HepG2 (cell line): ENCODE measurements at regions not wholly inside any gene's neighbourhood (a gene's known extent, or its start where the extent isn't known, plus 50 kb on each side); places are given as distances from the start of the nearest gene placed in this dataset.

Experiments used
- ATAC-seq: fragments of 200-7000 bp; cut with Tn5 transposase; 3 replicates; pipeline ENCODE4 v1.9.1; 2020; ENCODE audit warnings: mild to moderate bottlenecking, moderate library complexity
- BruUV-seq: library from RNA; stranded (reverse); fragments of 400-500 nt; replicated peaks from 2 replicates; lab custom pipeline; 2021; lab: Mats Ljungman, UMichigan
- CTCF ChIA-PET: fragments of 300-600 bp; formaldehyde crosslinking; extraction: SDS; loops from one replicate; lab custom pipeline; 2021; ENCODE audit warnings: low total read pairs, inconsistent platforms, low intra/inter-chr PET ratio; lab: Yijun Ruan, JAX
- POLR2A ChIA-PET: fragments of 350-600 bp; sonication (Branson Sonifier 250); formaldehyde crosslinking; loops from one replicate; lab custom pipeline; 2020; ENCODE audit warnings: antibody characterized with exemption, inconsistent platforms; lab: Yijun Ruan, JAX
- DNase-seq: peaks from one replicate; pipeline ENCODE4 v3.0.0-alpha.2; 2015; ENCODE audit warnings: low spot score
- FAIRE-seq: peaks from 3 replicates; lab custom pipeline; 2011; peaks lifted over from hg19 to GRCh38; lab: Jason Lieb, UNC
- H2AFZ ChIP-seq: one replicate; pipeline ENCODE4 v1.6.1; 2011; ENCODE audit warnings: low read length, inconsistent platforms
- H3K27ac ChIP-seq: fragments of 300-600 bp; 3 replicates; pipeline ENCODE4 v1.8.0; 2011; ENCODE audit warnings: mixed run types, mild to moderate bottlenecking, mixed read lengths, low read length, inconsistent platforms; ENCODE audit not compliant: insufficient read depth; ENCODE audit errors: extremely low read length
- H3K27me3 ChIP-seq, 2 experiments: fragments of 200-600 bp in 1 of 2; 2 replicates in 1 of 2; 3 replicates in 1 of 2; pipeline versions ENCODE4 v1.6.0 to v1.8.0; 2011; ENCODE audit warnings: low read length in 2 of 2, mild to moderate bottlenecking in 2 of 2, moderate library complexity in 2 of 2, inconsistent platforms in 1 of 2; ENCODE audit not compliant: insufficient read depth in 2 of 2, control insufficient read depth in 1 of 2
- H3K36me3 ChIP-seq, 2 experiments: fragments of 200-600 bp in 1 of 2; replicated peaks in 1 of 2; 2 replicates in 1 of 2; 3 replicates in 1 of 2; pipeline versions ENCODE4 v1.5.1 to v1.8.0; 2011; ENCODE audit warnings: low read length in 2 of 2, inconsistent platforms in 1 of 2; ENCODE audit not compliant: insufficient read depth in 2 of 2, control insufficient read depth in 1 of 2
- H3K4me1 ChIP-seq: 2 replicates; pipeline ENCODE4 v1.5.1; 2012; ENCODE audit warnings: low read length, inconsistent platforms; ENCODE audit not compliant: insufficient read depth
- H3K4me2 ChIP-seq: 2 replicates; pipeline ENCODE4 v1.6.0; 2011; ENCODE audit warnings: low read depth, low read length, inconsistent platforms
- H3K4me3 ChIP-seq, 3 experiments: fragments of 200-600 bp in 1 of 3; sonication (generic), shearing (Covaris generic) in 1 of 3; replicated peaks in 1 of 3; 2 replicates each; pipeline ENCODE4 v1.5.1; 2011 to 2016; ENCODE audit warnings: low read length in 3 of 3, inconsistent platforms in 2 of 3, low read depth in 2 of 3, mild to moderate bottlenecking in 2 of 3, control low read depth in 1 of 3, mixed read lengths in 1 of 3; ENCODE audit not compliant: insufficient read depth in 1 of 3
- H3K79me2 ChIP-seq: one replicate; pipeline ENCODE4 v1.6.1; 2011; ENCODE audit warnings: low read length, inconsistent platforms; ENCODE audit not compliant: insufficient read depth
- H3K9ac ChIP-seq: 2 replicates; pipeline ENCODE4 v1.6.0; 2011; ENCODE audit warnings: mild to moderate bottlenecking, low read depth, low read length, inconsistent platforms; ENCODE audit not compliant: insufficient read depth
- H3K9me3 ChIP-seq: 2 replicates; pipeline ENCODE4 v1.5.1; 2012; ENCODE audit warnings: mild to moderate bottlenecking, low read length
- H4K20me1 ChIP-seq: 2 replicates; pipeline ENCODE4 v1.6.0; 2011; ENCODE audit warnings: inconsistent platforms, mild to moderate bottlenecking, low read length, moderate library complexity; ENCODE audit not compliant: insufficient read depth
- NR2F2 ChIP-seq: IDR thresholded peaks from 2 replicates; pipeline ENCODE4 v1.6.1; 2012; ENCODE audit warnings: low read depth, inconsistent platforms, borderline replicate concordance
- PRDM4 ChIP-seq: sonication (generic); formaldehyde crosslinking; IDR thresholded peaks from 2 replicates; pipeline ENCODE4 v1.9.0; 2021; ENCODE audit warnings: missing genetic modification reagents, borderline replicate concordance
- SKI ChIP-seq: fragments of 450-650 bp; IDR thresholded peaks from one replicate; pipeline ENCODE4 v1.6.1; 2018; ENCODE audit warnings: mild to moderate bottlenecking; ENCODE audit not compliant: partially characterized antibody
- TBP ChIP-seq: sonication (generic); formaldehyde crosslinking; IDR thresholded peaks from 2 replicates; pipeline ENCODE4 v1.5.0; 2020; ENCODE audit warnings: missing genetic modification reagents
- WIZ ChIP-seq: sonication (generic); formaldehyde crosslinking; IDR thresholded peaks from 2 replicates; pipeline ENCODE4 v1.5.1; 2020; ENCODE audit warnings: mild to moderate bottlenecking, missing genetic modification reagents
- ZBTB42 ChIP-seq: sonication (generic); formaldehyde crosslinking; IDR thresholded peaks from 2 replicates; pipeline ENCODE4 v1.5.0; 2020; ENCODE audit warnings: mild to moderate bottlenecking, missing genetic modification reagents
- ZBTB43 ChIP-seq: sonication (generic); formaldehyde crosslinking; conservative IDR thresholded peaks from 2 replicates; pipeline ENCODE4 v1.4.0; 2020; ENCODE audit warnings: missing genetic modification reagents
- ZFP36L2 ChIP-seq: sonication (generic); formaldehyde crosslinking; IDR thresholded peaks from 2 replicates; pipeline ENCODE4 v1.4.0; 2020; ENCODE audit warnings: missing genetic modification reagents
- ZNF225 ChIP-seq: sonication (generic); formaldehyde crosslinking; IDR thresholded peaks from 2 replicates; pipeline ENCODE4 v1.4.0; 2020; ENCODE audit warnings: mild to moderate bottlenecking, missing genetic modification reagents
- ZNF354B ChIP-seq: sonication (generic); formaldehyde crosslinking; IDR thresholded peaks from 2 replicates; pipeline ENCODE4 v1.8.0; 2022; ENCODE audit warnings: mild to moderate bottlenecking, missing genetic modification reagents
- ZNF724P ChIP-seq: sonication (generic); formaldehyde crosslinking; IDR thresholded peaks from 2 replicates; pipeline ENCODE4 v1.8.0; 2022; ENCODE audit warnings: missing genetic modification reagents, borderline replicate concordance
- ZNF816 ChIP-seq: sonication (generic); formaldehyde crosslinking; IDR thresholded peaks from 2 replicates; pipeline ENCODE4 v1.8.0; 2022; ENCODE audit warnings: missing genetic modification reagents, mild to moderate bottlenecking, borderline replicate concordance
- WGBS: methylation state at CpG from one replicate; pipeline ENCODE4 v1.1.6; 2017; ENCODE audit warnings: low lambda C conversion rate; 5-methylcytosine and 5-hydroxymethylcytosine counted together
- in situ Hi-C: cut with HindIII; loops from 2 replicates; pipeline ENCODE4 v1.10.0; 2017; ENCODE audit warnings: low pct_unique_long_range_greater_than_20kb; ENCODE audit not compliant: extremely low pct_ligation_motif_present
- intact Hi-C: fragments of 100-400 bp; cut with micrococcal nuclease; formaldehyde crosslinking; loops from one replicate; pipeline ENCODE4 v1.10.0; 2022; ENCODE audit not compliant: unreplicated experiment

- no peak for TF ChIP-seq ZBTB43
- no peak for TF ChIP-seq SKI
- TF ChIP-seq ZNF225 (CRISPR knock-in tag), result no peak
- no peak for TF ChIP-seq WIZ
- no peak for TF ChIP-seq PRDM4 (CRISPR knock-in tag)
- no peak for TF ChIP-seq ZNF816 (CRISPR knock-in tag)
Observed at GRCh38 chr5:136423944-136424606, 58.7 kb upstream of the TRPC7 start (continued).

DNA sequence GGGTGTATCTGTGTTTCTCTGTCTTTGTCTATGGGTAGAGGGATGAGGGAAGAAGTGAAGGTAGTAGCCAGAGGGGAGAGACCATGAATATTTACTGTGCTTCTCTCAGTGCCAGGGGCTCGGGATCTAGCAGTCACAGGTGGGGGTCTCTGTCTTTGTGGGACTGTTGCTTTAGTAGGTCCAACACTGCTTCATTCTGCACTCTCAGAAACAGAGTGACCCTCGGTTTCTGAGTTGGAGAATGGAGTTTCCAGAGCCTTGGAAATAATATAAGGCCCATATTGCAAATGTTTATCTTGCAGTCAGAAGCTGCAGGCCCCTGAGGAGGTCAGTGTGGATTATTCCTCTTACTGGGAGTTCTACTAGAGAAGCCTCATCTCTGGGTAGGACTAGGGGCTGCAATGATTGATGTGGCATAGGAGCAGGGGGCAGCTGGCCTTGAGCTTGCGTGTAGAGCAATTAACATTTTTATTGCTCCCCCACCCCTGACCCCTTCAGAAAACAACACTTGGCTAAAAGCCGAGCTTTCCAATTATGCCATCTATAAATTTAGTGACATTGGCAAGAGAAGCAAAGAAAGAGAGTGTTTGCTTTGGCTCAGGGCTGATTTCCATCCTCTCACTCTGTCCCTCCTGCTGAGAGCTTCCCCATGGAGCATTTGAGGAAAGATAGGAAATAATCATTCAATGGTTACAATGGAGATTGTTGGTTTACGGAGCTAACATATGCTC, 55.0 kb upstream of the TRPC7 start:
- in situ Hi-C loops, result loop anchor here (5.0 to 25.0 kb wide), 2 partner anchors 173 to 558 kb away; no protein-coding TSS in a partner anchor
- POLR2A ChIA-PET, result no interaction called here
- WGBS, result 5% methylated on average over 5 of the region's 5 CpGs

More for the DNA sequence above, 55.0 kb upstream of the TRPC7 start:
- no peak for FAIRE-seq
- H3K4me3 ChIP-seq, result no peak overlapping the region
- no peak for ATAC-seq
- no peak overlapping the region for H3K4me2 ChIP-seq
- no peak overlapping the region for H3K27ac ChIP-seq
- intact Hi-C loops, result loop anchor here (10.0 kb wide), 1 partner anchor 46 kb away; no protein-coding TSS in a partner anchor
- CTCF ChIA-PET, result no interaction called here
- no peak overlapping the region for H2AFZ ChIP-seq
- DNase-seq, result no peak
- H4K20me1 ChIP-seq, result no peaks in the 10 kb centered on the region
- no peaks in the 10 kb centered on the region for H3K36me3 ChIP-seq
- H3K4me1 ChIP-seq, result no peaks in the 10 kb centered on the region
- no peaks in the 10 kb centered on the region for H3K27me3 ChIP-seq
- no peak for TF ChIP-seq ZBTB42
- TF ChIP-seq TBP (CRISPR knock-in tag), result no peak
- TF ChIP-seq ZNF724P, result no peak
- no peak for TF ChIP-seq ZFP36L2
- TF ChIP-seq ZNF354B, result no peak
- no peak for TF ChIP-seq NR2F2
- no peaks in the 10 kb centered on the region for H3K9me3 ChIP-seq
- H3K9ac ChIP-seq, result no peak overlapping the region
- BruUV-seq, result no TSS peak
- H3K79me2 ChIP-seq, result no peaks in the 10 kb centered on the region
